Kidney (tissue), 13 donors: ENCODE measurements at regions not wholly inside any gene's neighbourhood (a gene's known extent, or its start where the extent isn't known, plus 50 kb on each side); places are given as distances from the start of the nearest gene placed in this dataset.

Experiments
- DNase-seq, 5 donors: peaks; one replicate each; pipeline ENCODE4 v3.0.0-alpha.2; 2013 to 2020
- FAIRE-seq: peaks from 2 replicates; lab custom pipeline; 2012; peaks lifted over from hg19 to GRCh38; lab: Jason Lieb, UNC
- H3K27ac ChIP-seq, 2 donors: one replicate each; pipeline ENCODE4 v1.7.0; 2013; ENCODE audit warnings: low read depth in 2 of 2, low read length in 2 of 2, inconsistent platforms in 1 of 2
- H3K27me3 ChIP-seq: one replicate; pipeline ENCODE4 v1.7.1; 2013; ENCODE audit warnings: low read length, inconsistent platforms; ENCODE audit not compliant: control insufficient read depth, insufficient read depth
- H3K36me3 ChIP-seq, 3 donors: one replicate each; pipeline versions ENCODE4 v1.7.0 to v1.7.1; 2013; ENCODE audit warnings: low read length in 3 of 3, control low read depth in 1 of 3, inconsistent platforms in 1 of 3; ENCODE audit not compliant: insufficient read depth in 3 of 3, control insufficient read depth in 2 of 3
- H3K4me1 ChIP-seq, 3 donors: one replicate each; pipeline versions ENCODE4 v1.7.0 to v1.7.1; 2013; ENCODE audit warnings: low read length in 3 of 3, inconsistent platforms in 1 of 3, low read depth in 1 of 3; ENCODE audit not compliant: control insufficient read depth in 2 of 3, insufficient read depth in 2 of 3
- H3K4me3 ChIP-seq, 3 donors: one replicate each; pipeline versions ENCODE4 v1.7.0 to v1.8.1; 2013; ENCODE audit warnings: low read length in 3 of 3, control low read depth in 1 of 3, inconsistent platforms in 1 of 3
- H3K9ac ChIP-seq, 3 donors: one replicate each; pipeline versions ENCODE4 v1.7.0 to v1.7.1; 2013; ENCODE audit warnings: low read length in 3 of 3, control low read depth in 1 of 3, inconsistent platforms in 1 of 3
- H3K9me3 ChIP-seq, 3 donors: one replicate each; pipeline versions ENCODE4 v1.7.0 to v1.7.1; 2013; ENCODE audit warnings: low read length in 3 of 3, control low read depth in 1 of 3, inconsistent platforms in 1 of 3; ENCODE audit not compliant: control insufficient read depth in 2 of 3, insufficient read depth in 1 of 3
- intact Hi-C: fragments of 100-400 bp; cut with DNase I; formaldehyde crosslinking; loops from one replicate; pipeline ENCODE4 v1.11.1; 2022
- TF ChIP-seq, protein P1 (sequence below): IDR thresholded peaks from 3 replicates; pipeline ENCODE4 v1.5.1; 2012; ENCODE audit warnings: mild to moderate bottlenecking, moderate library complexity, borderline replicate concordance; ENCODE audit not compliant: insufficient read depth; ENCODE audit errors: extremely low read depth
- donor health status: control.
- donor health status: control.
- donor health status: control.
- donor health status: control.
- donor health status: control.
- donor health status: DM: yes; HTN: yes; CAD: no.
- donor health status: Normal renal cell carcinoma (clear cell type).

DNA sequence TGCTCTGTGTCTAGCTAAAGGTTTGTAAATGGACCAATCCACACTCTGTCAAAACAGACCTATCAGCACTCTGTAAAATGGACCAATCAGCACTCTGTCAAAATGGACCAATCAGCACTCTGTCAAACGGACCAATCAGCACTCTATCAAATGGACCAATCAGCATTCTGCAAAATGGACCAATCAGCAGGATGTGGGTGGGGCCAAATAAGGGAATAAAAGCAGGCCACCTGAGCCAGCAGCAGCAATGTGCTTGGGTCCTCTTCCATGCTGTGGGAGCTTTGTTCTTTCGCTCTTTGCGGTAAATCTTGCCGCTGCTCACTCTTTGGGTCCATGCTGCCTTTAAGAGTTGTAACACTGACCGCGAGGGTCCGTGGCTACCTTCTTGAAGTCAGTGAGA lies 740.5 kb upstream of the POM121L12 start:
- TF ChIP-seq, protein P1, sequence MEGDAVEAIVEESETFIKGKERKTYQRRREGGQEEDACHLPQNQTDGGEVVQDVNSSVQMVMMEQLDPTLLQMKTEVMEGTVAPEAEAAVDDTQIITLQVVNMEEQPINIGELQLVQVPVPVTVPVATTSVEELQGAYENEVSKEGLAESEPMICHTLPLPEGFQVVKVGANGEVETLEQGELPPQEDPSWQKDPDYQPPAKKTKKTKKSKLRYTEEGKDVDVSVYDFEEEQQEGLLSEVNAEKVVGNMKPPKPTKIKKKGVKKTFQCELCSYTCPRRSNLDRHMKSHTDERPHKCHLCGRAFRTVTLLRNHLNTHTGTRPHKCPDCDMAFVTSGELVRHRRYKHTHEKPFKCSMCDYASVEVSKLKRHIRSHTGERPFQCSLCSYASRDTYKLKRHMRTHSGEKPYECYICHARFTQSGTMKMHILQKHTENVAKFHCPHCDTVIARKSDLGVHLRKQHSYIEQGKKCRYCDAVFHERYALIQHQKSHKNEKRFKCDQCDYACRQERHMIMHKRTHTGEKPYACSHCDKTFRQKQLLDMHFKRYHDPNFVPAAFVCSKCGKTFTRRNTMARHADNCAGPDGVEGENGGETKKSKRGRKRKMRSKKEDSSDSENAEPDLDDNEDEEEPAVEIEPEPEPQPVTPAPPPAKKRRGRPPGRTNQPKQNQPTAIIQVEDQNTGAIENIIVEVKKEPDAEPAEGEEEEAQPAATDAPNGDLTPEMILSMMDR: no peak
- Histone ChIP-seq H3K4me1 (no peaks in the 10 kb centered on the region), H3K27ac (no peak overlapping the region), H3K4me3 (no peak overlapping the region), H3K36me3 (no peaks in the 10 kb centered on the region), H3K9me3 (no peaks in the 10 kb centered on the region), H3K27me3 (no peaks in the 10 kb centered on the region), H3K9ac (no peak overlapping the region)
- intact Hi-C loops: no loop called here
- no peak for FAIRE-seq
- no peak for DNase-seq

DNA sequence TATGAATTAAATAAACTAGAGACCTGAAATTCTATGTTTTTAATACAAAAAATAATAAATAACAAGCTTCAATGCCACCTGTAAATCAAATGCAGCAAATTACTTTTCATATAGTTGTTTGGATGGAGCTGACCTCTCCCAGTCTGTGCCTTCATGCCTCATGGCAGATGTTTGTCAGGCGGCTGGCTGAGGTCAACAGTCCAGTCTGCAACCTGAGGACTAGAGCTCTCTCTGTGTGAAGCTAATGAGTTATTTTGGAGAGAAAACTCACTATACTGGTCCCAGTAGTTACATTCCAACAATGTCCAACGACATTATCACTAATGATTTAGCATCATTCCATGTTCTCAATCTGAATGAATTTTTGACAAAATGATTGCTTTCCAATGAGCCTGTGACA lies 746.2 kb upstream of the POM121L12 start:
- H3K4me3 ChIP-seq: no peak overlapping the region
- no peak overlapping the region for H3K9ac ChIP-seq
- FAIRE-seq (no peak), DNase-seq (no peak)
- no peaks in the 10 kb centered on the region for H3K9me3 ChIP-seq
- H3K36me3 ChIP-seq: no peaks in the 10 kb centered on the region
- H3K27ac ChIP-seq: no peak overlapping the region
- TF ChIP-seq, protein P1: no peak
- intact Hi-C loops: no loop called here
- no peaks in the 10 kb centered on the region for H3K4me1 ChIP-seq
- no peaks in the 10 kb centered on the region for H3K27me3 ChIP-seq

DNA sequence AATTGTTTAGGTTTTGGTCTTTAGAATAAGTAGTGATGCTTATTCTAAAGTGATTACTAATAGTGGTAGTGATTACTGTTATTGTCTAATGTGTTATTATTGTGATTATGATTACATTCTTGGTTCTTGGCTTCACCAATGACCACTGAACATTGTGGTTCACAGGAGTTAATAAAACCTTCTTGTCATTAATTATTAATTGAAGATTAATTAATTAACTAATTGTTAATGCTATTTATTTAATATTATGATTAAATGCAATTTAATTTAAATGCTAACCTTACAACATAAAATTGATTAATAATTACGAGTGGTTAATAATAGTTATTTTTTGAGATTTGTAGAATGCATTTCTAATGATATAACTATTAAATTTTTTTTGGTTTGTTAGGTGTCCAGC lies 747.7 kb upstream of the POM121L12 start:
- H3K4me3 ChIP-seq: no peak overlapping the region
- FAIRE-seq: peak; percentile 82

DNA sequence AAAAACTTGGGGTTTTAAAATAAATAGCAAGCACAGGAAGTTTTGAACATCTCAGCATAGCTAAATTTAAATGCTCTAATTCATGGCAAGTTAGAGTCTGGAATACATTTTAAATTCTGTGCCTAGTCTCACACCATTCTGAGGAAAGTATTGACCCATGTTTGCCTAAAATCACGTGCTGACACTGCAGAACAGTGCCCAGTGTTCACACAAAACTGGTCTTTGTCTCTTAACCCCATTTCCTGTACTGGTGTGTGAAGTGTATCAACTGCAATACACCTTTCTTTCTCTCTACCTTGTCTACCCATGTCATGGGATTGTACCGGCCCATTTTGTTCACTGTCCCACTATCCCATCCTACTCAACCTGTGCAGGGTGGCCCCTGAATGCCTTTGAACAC lies 749.7 kb upstream of the POM121L12 start:
- DNase-seq: no peak
- H3K27ac ChIP-seq: no peak overlapping the region
- H3K27me3 ChIP-seq: no peaks in the 10 kb centered on the region
- no peak overlapping the region for H3K9ac ChIP-seq
- intact Hi-C loops: no loop called here
- no peak for FAIRE-seq
- TF ChIP-seq, protein P1: no peak
- H3K9me3 ChIP-seq: no peaks in the 10 kb centered on the region
- H3K36me3 ChIP-seq: no peaks in the 10 kb centered on the region
- H3K4me3 ChIP-seq: no peak overlapping the region
- no peaks in the 10 kb centered on the region for H3K4me1 ChIP-seq

More for the DNA sequence above, 747.7 kb upstream of the POM121L12 start:
- intact Hi-C loops: no loop called here
- Histone ChIP-seq H3K4me1 (no peaks in the 10 kb centered on the region), H3K36me3 (no peaks in the 10 kb centered on the region), H3K9ac (no peak overlapping the region), H3K27ac (no peak overlapping the region), H3K27me3 (no peaks in the 10 kb centered on the region), H3K9me3 (no peaks in the 10 kb centered on the region)
- no peak for DNase-seq
- TF ChIP-seq, protein P1: no peak
